Progenitor cell of endocrine pancreas (in vitro differentiated cells): ENCODE measurements at regions not wholly inside any gene's neighbourhood (a gene's known extent, or its start where the extent isn't known, plus 50 kb on each side); places are given as distances from the start of the nearest gene placed in this dataset.

Experiments
- DNase-seq: peaks from one replicate; pipeline ENCODE4 v3.0.0; 2021; ENCODE audit warnings: low spot score; ENCODE audit not compliant: unreplicated experiment
- H3K27ac Mint-ChIP-seq: 2 replicates; pipeline ENCODE4 v1.8.0; 2021; ENCODE audit warnings: mild to moderate bottlenecking, moderate library complexity, mixed read lengths
- H3K27me3 Mint-ChIP-seq: 2 replicates; pipeline ENCODE4 v1.8.0; 2021; ENCODE audit warnings: mixed read lengths
- H3K36me3 Mint-ChIP-seq: 2 replicates; pipeline ENCODE4 v1.8.0; 2022; ENCODE audit warnings: mixed read lengths; ENCODE audit not compliant: insufficient read depth
- H3K4me1 Mint-ChIP-seq: 2 replicates; pipeline ENCODE4 v1.8.0; 2021; ENCODE audit warnings: low read depth, mixed read lengths
- H3K4me3 Mint-ChIP-seq: 2 replicates; pipeline ENCODE4 v1.8.0; 2021; ENCODE audit warnings: low read depth, mild to moderate bottlenecking, moderate library complexity, mixed read lengths
- H3K9me3 Mint-ChIP-seq: 2 replicates; pipeline ENCODE4 v1.8.0; 2021; ENCODE audit warnings: low read depth, mixed read lengths
- TF ChIP-seq, protein P1 (sequence below): fragments of 200-600 bp; sonication (generic); IDR thresholded peaks from one replicate; pipeline ENCODE4 v1.5.0; 2021; ENCODE audit warnings: antibody characterized with exemption, mild to moderate bottlenecking; ENCODE audit not compliant: unreplicated experiment

DNA sequence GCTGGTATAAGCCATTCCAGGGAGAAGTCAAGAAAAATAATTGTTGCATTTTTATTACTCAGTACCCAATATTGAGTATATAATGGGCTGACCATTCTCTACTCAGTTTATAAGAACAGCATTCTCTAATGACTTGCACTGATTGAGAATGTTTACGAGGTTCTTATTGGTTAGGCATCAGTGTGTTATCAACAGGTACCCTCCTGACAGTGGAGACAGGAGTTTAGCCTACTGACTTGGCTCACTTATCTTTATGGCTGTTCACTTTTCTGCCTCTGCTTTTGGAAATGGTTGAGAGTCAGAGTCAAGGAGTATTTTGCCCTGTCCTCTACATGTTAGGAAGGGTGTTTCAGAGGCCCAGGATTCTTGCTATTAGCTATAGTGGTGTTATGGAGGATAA is 228.0 kb upstream of the RGS6 start:
- Mint-ChIP-seq H3K27ac (no peak overlapping the region), H3K36me3 (peaks cover 29% of the 10 kb centered on the region), H3K4me1 (peaks cover 9% of the 10 kb centered on the region), H3K27me3 (no peaks in the 10 kb centered on the region), H3K9me3 (no peaks in the 10 kb centered on the region), H3K4me3 (no peak overlapping the region)
- DNase-seq, result no peak
- TF ChIP-seq, protein P1, sequence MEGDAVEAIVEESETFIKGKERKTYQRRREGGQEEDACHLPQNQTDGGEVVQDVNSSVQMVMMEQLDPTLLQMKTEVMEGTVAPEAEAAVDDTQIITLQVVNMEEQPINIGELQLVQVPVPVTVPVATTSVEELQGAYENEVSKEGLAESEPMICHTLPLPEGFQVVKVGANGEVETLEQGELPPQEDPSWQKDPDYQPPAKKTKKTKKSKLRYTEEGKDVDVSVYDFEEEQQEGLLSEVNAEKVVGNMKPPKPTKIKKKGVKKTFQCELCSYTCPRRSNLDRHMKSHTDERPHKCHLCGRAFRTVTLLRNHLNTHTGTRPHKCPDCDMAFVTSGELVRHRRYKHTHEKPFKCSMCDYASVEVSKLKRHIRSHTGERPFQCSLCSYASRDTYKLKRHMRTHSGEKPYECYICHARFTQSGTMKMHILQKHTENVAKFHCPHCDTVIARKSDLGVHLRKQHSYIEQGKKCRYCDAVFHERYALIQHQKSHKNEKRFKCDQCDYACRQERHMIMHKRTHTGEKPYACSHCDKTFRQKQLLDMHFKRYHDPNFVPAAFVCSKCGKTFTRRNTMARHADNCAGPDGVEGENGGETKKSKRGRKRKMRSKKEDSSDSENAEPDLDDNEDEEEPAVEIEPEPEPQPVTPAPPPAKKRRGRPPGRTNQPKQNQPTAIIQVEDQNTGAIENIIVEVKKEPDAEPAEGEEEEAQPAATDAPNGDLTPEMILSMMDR, result no peak

GRCh38 chr14:71705460-71705859 is 226.8 kb upstream of the RGS6 start:
- Mint-ChIP-seq H3K4me3 (no peak overlapping the region), H3K27me3 (no peaks in the 10 kb centered on the region), H3K9me3 (no peaks in the 10 kb centered on the region), H3K4me1 (peaks cover 9% of the 10 kb centered on the region), H3K27ac (no peak overlapping the region), H3K36me3 (peaks cover 26% of the 10 kb centered on the region)
- no peak for DNase-seq
- TF ChIP-seq, protein P1, result no peak

- Mint-ChIP-seq H3K27me3 (no peaks in the 10 kb centered on the region), H3K4me1 (no peaks in the 10 kb centered on the region), H3K4me3 (no peak overlapping the region), H3K27ac (no peak overlapping the region), H3K36me3 (peaks cover 23% of the 10 kb centered on the region), H3K9me3 (no peaks in the 10 kb centered on the region)
- TF ChIP-seq, protein P1, result no peak
- no peak for DNase-seq
Observed at GRCh38 chr14:71709076-71709475, 223.2 kb upstream of the RGS6 start.

GRCh38 chr14:71709987-71710386 is 222.2 kb upstream of the RGS6 start:
- TF ChIP-seq, protein P1, result no peak
- Mint-ChIP-seq H3K36me3 (peaks cover 23% of the 10 kb centered on the region), H3K4me3 (no peak overlapping the region)

GRCh38 chr14:71711125-71711524 is 221.1 kb upstream of the RGS6 start:
- no peak for DNase-seq
- no peak overlapping the region for H3K27ac Mint-ChIP-seq
- H3K36me3 Mint-ChIP-seq, result peaks cover 22% of the 10 kb centered on the region
- H3K4me1 Mint-ChIP-seq, result peaks cover 3% of the 10 kb centered on the region
- TF ChIP-seq, protein P1, result no peak
- H3K4me3 Mint-ChIP-seq, result no peak overlapping the region
- no peaks in the 10 kb centered on the region for H3K27me3 Mint-ChIP-seq
- no peaks in the 10 kb centered on the region for H3K9me3 Mint-ChIP-seq

More at GRCh38 chr14:71709987-71710386, 222.2 kb upstream of the RGS6 start:
- Mint-ChIP-seq H3K27ac (no peak overlapping the region), H3K27me3 (no peaks in the 10 kb centered on the region), H3K4me1 (no peaks in the 10 kb centered on the region), H3K9me3 (no peaks in the 10 kb centered on the region)
- no peak for DNase-seq
